ENCODE measurements at regions not wholly inside any gene's neighbourhood (a gene's known extent, or its start where the extent isn't known, plus 50 kb on each side); places are given as distances from the start of the nearest gene placed in this dataset.
"Not testable (repeated sequence)": the region's sequence is repeated elsewhere in the genome, so short reads cannot be mapped to it uniquely, and the experiment has no call there.

DNA sequence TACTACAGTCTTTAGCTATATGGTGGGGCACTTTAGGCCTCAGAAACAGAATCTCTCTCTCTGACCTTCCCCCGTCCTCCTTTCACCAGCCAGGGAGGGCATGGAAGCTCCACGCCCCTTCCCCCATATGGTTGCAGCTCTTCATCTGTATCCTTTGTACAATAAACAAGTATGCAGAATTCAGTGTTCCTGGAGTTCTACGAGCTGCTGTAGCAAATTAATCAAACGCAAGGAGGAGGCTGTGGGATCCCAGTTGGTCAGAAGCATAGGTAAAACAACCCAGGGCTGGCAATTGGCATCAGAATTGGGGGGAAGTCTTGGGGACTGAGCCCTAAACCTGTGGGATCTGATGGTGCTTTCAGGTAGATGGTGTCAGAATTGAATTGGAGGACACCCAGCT is 163.7 kb upstream of the NLRP1 start:
- DNase-seq (ENCODE audit: low spot score), result no peak

DNA sequence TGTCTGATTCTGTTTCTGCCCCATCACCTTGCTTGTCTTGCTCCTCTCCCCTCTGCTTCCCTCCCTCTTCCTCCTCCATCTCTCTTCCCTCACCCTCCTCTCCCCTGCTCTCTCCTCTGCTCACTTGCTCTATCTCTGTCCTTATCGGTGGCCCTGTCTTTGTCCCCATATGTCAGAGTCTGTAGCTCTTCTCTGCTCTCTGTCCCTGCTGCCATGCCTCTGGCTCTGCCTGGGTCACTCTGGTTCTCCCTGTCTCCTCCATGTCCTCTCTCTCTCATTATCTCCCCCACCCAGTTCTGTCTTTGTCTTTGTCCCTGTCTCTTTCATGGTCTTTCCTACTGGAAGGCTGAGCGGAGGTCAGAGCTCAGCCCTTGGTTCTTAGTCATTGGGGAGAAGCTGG is 169.1 kb upstream of the NLRP1 start:
- DNase-seq (ENCODE audit: low spot score), result no peak

DNA sequence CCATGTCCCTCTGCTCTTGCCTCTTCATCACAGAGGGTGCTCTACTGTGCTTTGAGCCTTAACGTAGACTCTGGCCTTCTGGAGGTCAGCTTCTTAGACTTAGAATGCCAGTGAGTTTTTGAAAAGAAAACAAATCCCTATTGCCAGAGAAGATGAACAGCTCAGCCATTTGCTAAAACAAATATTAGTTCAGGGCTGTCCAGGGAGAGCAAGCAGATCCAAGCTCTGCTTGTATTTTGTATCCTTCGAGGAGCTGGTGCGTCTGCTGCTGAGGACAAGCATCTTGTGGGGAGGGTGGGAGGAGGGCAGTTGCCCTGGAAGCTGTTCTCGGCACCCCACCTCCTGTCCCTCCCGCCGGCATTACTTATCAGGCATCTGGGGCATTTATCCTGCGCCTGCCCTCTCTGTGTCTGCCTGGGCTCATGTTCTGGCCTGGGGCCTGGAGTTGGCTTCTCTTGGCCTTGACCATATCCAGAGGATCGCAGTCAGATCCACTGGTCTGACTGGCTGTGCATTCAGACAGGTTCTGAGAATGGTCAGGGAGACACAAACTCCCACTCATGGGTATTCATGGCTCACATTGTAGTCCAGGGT is 173.1 kb upstream of the NLRP1 start:
- no peak for DNase-seq (ENCODE audit: low spot score)

DNA sequence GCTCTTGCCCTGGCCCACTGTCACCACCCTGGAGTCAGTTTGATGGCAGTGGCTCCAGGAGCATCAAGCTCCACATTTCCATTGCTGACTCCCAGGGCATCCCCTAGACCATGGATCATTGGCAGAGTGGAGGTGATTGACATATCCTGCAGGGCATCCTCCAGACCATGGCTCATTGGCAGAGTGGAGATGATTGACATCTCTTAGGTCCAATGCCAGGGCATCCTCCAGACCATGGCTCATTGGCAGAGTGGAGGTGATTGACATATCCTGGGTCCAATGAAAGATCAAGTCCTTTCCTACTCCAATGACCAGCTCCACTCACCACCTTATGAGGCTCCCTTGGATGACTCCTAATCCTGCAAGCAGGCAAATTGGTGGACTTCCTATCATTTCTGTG is 174.3 kb upstream of the NLRP1 start:
- peak; percentile 77 for DNase-seq (ENCODE audit: low spot score)

DNA sequence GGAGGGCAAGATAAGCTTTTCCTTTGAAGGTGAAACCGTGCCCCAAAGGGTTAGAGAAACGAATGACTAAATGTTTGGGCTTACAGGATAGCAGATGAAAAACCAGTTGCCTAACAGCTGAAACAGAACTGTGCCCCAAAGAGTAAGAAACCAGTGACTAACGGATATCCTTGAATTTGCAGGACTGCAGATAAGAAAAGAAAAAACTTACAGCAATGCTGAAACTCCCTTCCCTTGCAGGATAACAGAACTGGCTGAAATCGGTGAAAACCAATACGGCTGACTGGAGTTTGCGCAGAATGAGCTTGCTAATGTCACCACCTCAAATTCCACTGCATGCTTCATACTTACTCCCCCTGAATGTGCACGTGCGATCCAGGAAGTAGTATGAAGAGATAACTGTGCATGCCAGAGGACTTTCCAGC is 175.2 kb upstream of the NLRP1 start:
- peak; percentile 39 for DNase-seq (ENCODE audit: low spot score)

DNA sequence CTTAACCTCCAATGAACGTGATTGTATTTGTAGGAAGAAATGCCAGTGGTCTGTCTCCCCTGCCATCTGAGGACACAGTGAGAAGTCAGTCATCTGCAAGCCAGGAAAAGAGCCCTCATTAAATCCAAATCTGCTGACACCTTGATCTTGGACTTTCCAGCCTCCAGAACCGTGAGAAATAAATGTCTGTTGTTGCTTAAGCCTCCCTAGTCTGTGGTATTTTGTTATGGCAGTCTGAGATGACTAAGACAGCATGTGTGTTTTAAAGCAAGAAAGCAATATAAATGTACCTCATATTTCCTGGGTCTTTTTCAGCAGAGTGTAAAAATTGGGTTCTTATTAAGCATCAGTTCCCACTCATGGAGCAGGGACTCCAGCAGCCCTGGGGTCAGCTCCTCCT is 177.9 kb upstream of the NLRP1 start:
- DNase-seq (ENCODE audit: low spot score), result no peak

DNA sequence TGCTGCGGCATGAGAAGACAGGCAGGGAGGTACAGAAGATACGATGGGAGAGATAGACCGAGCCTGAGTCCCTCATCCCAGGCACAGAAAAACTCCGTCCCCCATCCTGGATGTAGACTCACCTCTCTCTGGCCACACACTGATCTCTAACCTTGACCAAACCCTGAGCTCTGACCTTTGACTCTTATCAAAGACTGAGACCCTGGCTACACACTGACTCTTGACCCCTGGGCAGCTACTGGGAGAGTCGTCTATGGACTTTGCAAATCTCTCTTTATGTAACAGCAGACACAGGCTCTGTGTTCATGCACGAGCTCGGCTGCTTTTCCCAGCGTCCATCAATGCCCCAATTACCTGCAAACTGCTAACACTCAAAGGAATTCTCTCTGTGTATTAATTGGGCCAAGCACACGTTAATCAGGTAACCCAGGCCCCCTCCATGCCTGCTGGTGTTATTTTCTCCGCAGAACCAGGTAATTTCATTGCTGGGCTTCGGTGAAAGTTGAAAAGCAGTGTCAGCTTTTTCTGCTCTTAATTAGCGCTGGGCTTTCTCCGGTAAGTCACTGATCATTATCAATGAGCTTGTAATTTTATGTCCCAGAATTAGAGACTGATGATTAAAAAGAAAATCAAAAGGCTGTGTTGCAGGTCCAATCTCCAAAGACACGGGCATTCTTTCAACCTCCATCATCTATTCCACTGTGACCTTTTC is 179.4 kb upstream of the NLRP1 start:
- no peak for DNase-seq (ENCODE audit: low spot score)

DNA sequence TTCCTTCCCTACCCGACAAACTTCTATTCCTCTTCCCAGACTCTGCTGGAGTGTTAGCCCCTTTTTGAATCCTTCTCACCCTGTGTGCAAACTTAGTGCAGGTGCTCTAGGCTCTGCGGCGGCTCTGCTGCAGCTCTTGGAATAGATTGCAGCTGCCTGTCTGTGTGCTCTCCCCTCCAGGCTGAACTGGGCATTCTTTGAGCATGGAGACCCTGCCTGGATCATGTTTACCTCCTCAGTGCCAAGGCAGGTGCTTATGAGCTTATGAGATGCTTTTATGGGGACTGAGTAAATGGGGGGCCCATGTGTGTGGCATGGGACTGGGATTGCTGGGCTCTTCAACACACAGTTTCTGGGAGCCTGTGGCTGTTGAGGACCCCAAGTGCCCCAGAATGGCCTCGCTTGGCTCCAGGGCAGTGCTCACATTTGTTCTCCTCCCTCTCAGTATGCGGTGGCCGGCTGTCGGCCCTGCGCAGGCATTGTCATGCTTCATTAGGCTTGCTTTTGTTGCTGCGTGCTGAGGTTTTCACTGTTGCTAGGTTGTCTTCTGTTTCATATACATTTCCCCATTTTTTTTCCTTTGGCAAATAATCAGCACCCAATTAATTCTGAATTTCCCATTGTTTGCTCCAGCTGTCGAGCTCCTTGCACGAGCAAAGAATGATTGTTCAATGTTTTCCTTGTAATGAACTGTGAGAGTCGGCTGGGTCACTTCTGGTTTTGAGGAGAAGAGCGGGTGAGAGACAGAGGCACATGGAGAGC is 185.5 kb upstream of the NLRP1 start:
- DNase-seq (ENCODE audit: low spot score), result peak; percentile 73

DNA sequence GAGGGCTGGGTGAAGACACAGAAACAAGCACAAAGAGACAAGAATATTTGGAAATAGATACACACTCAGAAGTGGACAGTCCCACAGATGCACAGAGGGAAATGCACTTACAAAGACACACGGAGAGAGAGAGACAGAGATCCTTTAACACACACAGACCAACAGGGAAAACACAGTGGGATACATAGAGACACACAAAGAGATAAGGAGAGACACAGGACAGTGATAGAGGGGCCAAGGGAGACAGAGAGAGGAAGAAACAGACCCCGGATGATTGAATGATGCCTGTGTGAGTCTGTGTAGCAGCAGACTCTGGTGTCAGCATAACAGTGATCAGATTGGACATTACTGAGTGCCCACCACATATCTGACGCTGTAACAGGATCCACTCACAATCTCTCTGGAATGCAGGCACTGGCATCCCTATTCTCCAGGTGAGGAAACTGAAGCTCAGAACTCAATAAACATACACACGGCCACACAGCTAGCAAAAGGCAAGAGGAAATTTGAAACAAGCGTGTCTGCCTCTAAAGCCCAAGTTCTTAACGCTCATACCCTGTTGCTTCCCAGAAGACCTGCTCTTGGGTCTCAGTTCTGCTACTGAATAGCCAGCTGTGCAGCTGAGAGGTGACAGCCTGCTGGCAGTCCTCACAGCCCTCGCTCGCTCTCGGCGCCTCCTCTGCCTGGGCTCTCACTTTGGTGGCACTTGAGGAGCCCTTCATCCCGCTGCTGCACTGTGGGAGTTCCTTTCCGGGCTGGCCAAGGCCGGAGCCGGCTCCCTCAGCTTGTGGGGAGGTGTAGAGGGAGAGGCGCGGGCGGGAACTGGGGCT is 186.3 kb upstream of the NLRP1 start:
- DNase-seq (ENCODE audit: low spot score), result peak; percentile 26

DNA sequence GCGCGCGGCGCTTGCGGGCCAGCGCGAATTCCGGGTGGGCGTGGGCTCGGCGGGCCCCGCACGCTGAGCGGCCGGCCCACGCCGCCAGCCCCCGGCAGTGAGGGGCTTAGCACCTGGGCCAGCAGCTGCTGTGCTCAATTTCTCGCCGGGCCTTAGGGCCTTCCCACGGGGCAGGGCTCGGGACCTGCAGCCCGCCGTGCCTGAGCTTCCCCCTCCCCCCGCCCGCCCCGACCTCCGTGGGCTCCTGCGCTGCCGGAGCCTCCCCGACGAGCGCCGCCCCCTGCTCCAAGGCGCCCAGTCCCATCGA is 186.9 kb upstream of the NLRP1 start:
- DNase-seq (ENCODE audit: low spot score), result not testable (repeated sequence)

DNA sequence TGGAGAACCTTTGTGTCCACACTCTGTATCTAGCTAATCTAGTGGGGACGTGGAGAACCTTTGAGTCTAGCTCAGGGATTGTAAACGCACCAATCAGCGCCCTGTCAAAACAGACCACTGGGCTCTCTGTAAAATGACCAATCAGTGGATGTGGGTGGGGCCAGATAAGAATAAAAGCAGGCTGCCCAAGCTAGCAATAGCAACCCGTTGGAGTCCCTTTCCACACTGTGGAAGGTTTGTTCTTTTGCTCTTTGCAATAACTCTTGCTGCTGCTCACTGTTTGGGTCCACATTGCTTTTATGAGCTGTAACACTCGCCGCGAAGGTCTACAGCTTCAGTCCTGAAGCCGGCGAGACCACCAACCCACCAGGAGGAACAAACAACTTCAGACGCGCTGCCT is 187.7 kb upstream of the NLRP1 start:
- not testable (repeated sequence) for DNase-seq (ENCODE audit: low spot score)

DNA sequence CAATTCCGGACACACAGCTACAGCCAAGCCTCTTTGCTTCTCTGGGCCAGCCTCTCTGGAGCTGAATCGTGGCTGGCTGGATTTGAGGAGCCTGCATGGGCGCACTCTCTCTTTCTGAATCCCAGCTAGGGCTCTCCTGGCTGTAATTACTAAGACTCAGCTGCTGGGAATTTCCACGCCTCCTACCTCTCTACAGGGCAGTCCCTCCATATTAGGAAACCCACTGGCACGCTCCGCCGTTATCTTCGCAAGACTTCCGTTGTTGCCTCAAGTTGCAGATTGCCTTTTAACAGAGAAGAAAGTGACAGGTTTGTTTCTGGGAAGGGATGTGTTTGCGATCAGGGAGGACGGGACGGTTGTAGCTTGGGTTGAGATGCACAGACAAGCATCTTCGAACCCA is 188.4 kb upstream of the NLRP1 start:
- peak; percentile 69 for DNase-seq (ENCODE audit: low spot score)

DNA sequence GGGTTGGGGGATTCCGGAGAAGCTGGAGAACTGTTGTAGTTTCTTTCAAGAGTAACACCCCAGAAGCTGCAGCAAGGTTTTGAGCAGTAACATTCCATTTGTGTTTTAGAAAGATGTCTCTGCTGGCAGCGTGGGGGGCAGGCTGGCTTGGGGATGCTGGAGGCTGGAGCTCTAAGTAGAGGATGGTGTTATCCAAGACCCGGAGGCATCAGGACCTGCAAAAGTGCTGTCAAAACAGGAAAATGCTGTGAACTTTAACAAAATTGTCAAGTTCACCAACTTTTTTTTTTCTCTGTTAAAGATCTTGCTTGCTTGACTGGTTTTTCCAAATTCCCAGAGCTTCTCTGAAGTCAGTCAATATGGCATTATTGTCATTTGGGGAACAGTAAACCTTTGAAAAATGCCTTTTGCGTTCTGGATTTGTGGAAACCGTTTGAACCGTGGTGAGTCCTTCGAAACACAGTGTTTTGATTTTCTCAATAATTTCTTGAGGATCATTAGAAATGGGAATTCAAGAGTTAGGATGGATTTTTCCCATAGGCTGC is 189.6 kb upstream of the NLRP1 start:
- no peak for DNase-seq (ENCODE audit: low spot score)

DNA sequence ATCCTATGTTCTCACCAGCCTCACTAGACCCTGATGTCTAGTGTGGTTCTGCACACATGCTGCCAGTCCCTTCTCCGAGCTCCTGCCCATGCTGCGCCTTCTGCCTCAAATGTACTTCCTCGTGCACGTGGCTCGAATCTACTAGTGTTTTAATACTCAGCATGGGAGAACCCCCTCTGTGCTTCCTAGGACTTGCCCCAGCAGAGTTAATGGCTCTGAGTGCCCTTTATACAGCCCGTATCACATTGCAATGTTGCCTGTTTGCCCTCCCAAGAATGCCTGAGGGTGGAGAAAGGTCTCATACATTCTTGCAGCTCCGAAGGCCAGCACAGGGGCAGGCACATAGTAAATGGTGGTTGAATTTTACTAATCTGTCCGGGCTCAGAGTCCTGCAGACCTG is 190.8 kb upstream of the NLRP1 start:
- no peak for DNase-seq (ENCODE audit: low spot score)

DNA sequence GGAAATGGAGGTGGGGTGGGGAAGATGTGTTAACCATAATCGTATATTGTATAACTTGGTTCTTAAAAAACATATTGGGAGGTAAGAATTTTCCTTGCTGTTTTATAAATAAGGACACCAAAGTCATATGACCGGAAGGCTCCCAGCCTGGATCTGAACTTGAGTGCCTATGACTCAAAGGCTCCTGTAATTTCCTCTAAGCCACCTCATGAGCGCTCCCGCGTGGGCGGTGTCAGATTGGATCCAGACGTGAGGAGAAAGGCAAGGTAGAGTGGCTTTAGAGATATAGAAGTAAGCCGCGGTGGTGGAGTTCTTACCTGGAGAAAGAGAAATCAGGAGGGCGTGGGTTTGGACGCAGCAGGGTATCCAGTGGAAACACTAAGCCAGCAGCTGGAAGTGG is 196.2 kb upstream of the NLRP1 start:
- DNase-seq (ENCODE audit: low spot score), result peak; percentile 81

DNA sequence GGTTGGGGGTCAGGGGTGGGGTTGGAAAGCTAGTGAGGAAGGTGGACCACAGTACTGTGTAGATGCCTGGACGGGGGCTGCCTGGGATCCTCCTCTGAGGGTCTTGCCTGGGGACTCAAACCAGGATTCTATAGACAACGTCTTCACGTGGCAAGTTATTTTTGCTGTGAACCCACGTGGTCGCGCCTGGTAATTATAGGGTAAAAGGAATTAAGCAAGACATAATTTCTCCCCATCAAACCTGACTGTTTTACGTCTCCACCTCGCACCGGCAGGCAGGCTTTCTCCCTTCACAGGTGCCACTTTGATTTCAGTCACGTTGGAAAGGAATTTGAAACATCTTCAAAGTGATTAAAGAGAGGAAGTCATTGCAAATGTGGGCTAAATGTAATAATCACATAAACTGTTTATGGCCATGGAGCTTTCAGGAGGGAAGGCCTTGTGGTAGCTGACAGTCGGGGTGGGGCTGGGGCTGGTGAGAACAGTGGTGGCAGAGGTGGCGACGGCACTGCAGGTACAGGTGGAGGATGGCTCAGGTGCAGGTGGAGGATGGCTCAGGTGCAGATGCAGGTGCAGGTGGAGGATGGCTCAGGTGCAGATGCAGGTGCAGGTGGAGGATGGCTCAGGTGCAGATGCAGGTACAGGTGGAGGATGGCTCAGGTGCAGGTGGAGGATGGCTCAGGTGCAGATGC is 197.1 kb upstream of the NLRP1 start:
- DNase-seq (ENCODE audit: low spot score), result no peak

DNA sequence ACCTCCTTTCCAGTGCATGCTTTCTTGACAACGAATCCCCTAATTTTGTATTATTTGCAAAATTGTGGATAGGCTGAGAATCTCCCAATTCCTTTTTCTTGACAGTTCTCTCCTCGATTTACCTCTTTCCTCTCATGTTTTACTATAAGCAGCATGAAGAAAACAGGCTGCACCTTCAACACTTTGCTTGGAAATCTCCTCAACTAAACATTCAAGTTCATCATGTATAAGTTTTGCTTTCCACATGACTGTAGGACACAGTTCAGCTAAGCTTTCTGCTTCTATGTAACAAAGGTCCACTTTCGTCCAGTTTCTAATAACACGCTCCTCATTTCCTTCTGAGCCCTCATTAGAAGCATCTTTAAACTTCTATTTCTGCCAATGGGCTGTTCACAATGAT is 199.0 kb upstream of the NLRP1 start:
- no peak for DNase-seq (ENCODE audit: low spot score)

DNA sequence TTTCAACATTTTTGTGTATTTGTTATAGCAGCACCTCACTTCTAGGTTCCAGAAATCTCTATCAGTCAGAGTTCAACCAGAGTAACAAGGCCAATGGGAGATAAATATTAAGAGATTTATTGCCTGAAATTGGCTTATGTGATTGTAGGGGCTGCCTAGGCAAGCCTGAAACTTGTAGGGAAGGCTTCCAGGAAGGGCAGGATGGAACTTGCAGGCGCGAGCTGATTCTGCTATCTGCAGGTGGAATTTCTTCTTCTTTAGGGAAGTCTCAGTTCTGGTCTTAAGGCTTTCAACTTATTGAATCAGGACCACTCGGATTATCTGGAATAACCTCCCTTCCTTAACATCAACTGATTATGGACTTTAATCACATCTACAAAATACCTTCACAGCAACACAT is 199.5 kb upstream of the NLRP1 start:
- no peak for DNase-seq (ENCODE audit: low spot score)

DNA sequence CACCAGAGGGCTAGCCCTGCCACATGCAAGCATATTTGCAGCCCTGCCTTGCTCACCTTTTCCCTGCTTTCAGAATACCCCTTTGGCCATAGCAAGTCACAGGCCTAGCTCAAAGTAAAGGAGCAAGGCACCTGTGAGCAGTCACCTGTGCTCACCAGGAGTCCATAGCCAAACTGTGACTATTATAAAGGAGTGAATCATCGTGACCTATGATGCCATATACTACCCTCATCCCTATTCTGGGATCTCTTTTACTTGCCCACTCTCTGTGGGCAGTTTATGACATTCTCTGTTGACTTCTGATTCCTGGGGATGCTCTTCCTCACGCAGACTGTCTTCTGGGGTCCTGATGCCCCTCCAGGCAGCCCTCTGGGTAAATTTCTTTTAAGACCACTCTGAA is 200.5 kb upstream of the NLRP1 start:
- peak; percentile 91 for DNase-seq (ENCODE audit: low spot score)

DNA sequence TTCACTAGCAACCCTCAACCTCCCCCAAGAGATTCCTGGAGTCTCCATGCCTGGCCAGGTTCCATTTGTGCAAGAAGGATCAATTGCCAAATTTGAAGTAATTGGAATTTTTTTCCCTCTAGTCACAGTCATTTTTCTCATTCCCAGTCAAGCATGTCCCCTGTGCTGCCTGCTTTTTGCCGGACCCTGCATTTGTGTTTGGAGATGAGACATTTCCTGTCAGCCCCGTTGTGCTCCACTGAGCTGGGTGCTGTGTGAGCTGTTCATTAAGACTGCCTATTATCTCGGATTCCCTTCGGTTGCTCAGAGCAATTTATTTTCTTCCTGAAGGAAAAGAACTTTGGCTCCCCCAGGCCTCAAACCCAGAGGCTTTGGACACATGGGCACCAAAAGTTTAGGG is 201.0 kb upstream of the NLRP1 start:
- DNase-seq (ENCODE audit: low spot score), result peak; percentile 99

DNA sequence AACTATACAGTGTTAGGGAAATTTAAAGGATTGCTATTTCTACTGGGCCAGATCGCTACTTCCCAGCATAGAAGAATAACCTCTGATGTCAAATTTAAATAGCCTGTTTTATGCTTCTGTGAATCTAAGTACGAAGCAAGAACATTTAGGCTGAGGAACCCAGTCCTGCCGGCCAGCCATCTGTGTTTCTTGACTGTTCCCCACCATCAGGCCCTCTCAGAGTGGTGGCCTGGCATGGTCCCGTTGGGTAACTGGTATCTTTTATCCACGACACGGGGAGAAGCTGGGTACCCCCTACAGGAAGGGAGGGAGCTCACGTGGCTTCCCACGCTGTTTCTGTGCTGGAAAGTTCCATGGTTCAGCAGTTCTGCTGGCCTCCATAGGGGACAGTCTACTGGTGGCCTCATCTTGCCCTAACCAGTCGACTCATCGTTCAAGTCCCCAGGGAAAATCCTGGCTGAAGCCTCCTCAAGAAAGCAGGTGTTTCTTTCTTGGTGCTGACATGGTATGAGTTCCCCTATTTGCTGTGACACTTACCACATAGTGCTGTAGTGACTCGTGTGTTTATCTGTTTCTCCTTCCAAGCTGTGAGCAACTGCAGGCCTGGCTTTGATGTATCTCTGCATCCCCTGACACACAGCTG is 201.7 kb upstream of the NLRP1 start:
- DNase-seq (ENCODE audit: low spot score), result peak; percentile 97
